GM12801 (cell line): ENCODE measurements at regions not wholly inside any gene's neighbourhood (a gene's known extent, or its start where the extent isn't known, plus 50 kb on each side); places are given as distances from the start of the nearest gene placed in this dataset.

Source experiments
- CTCF ChIP-seq: IDR thresholded peaks from one replicate; pipeline ENCODE4 v1.5.1; 2011; ENCODE audit warnings: control low read depth; ENCODE audit not compliant: insufficient read length; ENCODE audit errors: extremely low read depth

DNA sequence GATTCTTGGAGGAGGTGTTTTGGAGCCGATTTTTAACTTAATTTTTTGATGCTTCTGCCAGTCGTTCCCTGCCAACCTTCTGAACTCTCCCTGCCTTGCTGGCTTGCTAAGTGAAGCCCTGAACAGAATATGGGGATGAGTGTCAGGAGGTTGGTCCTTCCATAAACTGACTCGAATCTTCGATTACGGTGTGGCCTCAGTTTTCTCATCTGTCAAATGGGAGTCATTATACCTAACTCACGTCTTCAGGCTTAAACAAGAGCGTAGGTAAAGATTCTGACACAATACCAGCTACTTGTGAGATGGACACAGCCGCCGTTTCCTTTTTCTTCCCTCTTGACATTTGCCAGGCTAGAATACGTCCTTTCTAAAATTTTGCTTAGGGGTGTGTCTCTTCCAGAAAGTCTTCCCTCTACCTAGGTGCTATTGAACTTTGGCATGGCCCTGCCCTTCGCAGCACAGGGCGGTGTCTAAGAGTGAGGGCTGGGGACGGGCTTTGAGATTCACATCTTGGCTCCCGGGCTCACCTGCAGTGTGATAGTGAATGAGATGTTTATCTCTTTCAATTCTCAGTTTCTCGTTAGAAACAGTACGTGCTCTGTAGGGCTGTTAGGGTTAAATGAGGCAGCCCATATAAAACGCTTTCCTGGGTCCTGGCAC is 190.6 kb upstream of the SDK2 start:
- TF ChIP-seq CTCF = no peak

GRCh38 chr17:73835605-73836004 is 191.4 kb upstream of the SDK2 start:
- TF ChIP-seq CTCF = no peak

DNA sequence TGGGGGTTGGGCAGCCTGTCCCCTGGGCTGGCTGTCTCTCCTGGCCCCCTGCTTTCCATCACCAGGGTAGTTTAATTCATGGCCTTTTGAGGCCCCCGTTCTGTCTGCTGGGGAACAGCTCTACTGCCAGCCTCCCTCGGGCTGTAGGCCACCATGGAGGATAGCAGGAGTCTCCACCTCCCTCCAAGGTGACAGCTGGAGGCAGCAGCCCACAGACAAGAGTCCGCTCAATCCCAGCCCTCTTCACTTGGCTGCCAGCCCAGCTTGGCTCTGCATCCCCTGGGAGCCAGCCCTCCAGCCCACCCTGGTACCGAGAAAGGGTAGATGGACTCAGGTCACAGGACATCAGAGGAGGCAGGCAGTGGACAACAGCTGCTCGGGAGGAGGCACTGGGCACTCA is 194.6 kb upstream of the SDK2 start:
- no peak for TF ChIP-seq CTCF

GRCh38 chr17:73840829-73841228 is 196.6 kb upstream of the SDK2 start:
- no peak for TF ChIP-seq CTCF

- TF ChIP-seq CTCF = no peak
Measured at GRCh38 chr17:73841431-73842060, 197.3 kb upstream of the SDK2 start.

DNA sequence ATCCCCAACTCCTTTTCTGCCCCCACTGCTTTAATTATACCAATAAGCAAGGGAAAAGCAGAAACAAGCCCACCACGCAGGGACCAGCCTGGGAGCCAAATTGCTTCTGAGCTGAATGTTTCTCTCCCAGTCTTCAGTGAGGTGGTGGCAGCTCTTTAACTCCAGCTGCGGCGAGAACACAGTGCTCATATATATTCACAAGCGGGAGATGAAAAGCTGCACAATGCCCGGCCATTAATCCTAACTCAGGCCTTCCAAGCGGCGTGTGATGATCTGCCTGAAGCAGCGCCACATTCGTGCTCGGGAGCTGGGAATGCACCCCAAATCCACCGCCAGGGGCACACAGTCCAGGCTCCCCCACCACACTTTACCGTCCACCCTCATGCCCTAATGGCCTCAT is 203.7 kb upstream of the SDK2 start:
- no peak for TF ChIP-seq CTCF

DNA sequence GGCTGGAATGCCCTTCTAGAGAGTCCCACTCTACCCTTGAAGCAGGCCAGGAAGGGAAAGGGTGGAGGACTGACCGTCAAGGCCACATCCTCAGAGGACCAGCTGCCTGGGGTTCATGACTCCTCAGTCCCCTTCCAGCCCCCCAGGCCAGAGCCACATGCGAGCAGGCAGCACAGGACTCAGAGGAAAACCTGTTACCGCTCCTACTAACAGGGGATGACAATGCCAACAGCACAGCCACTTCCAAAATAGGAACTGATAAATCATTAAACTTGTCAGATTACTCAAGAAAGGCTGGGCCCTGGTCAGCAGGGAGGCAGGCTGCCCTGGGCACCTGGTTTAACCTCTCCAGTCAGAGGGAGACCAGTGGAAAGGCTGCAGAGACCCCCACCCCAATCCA is 206.2 kb upstream of the SDK2 start:
- no peak for TF ChIP-seq CTCF
